ENCODE measurements at regions not wholly inside any gene's neighbourhood (a gene's known extent, or its start where the extent isn't known, plus 50 kb on each side); places are given as distances from the start of the nearest gene placed in this dataset.

DNA sequence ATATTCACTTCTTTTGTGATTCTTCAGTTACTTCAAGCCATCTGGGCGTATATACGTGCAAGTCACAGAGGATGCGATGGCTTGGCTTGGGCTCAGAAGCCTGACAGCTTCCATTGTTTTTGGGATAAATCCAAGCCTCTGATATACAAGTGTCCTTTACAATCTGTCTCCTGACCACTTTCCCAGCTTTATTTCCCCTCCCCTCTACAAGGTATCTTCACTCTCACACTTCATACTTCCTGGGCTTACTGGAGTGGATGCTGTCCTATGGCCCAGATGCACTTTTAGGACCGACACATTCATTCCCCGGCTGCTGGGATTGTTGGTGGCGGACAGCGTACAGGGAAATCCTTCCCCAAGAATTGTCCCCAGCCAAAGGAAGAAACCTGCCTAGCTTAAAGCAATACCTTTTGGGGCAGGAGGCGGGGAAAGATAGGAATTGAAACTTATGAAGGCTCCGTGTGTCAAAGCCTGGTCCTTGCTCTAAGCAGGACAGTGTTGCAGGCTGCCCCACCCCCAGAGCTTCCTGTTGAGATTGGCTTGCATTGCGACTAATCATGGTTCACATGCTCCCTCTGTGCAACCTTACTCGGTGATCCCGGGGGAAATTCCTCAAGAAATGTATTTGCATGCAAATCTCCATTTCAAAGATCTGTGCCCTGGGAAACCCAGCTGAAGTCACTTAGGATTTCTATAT, 802.9 kb upstream of the ID2 start:
- TF ChIP-seq, protein P1, sequence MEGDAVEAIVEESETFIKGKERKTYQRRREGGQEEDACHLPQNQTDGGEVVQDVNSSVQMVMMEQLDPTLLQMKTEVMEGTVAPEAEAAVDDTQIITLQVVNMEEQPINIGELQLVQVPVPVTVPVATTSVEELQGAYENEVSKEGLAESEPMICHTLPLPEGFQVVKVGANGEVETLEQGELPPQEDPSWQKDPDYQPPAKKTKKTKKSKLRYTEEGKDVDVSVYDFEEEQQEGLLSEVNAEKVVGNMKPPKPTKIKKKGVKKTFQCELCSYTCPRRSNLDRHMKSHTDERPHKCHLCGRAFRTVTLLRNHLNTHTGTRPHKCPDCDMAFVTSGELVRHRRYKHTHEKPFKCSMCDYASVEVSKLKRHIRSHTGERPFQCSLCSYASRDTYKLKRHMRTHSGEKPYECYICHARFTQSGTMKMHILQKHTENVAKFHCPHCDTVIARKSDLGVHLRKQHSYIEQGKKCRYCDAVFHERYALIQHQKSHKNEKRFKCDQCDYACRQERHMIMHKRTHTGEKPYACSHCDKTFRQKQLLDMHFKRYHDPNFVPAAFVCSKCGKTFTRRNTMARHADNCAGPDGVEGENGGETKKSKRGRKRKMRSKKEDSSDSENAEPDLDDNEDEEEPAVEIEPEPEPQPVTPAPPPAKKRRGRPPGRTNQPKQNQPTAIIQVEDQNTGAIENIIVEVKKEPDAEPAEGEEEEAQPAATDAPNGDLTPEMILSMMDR (IDR thresholded peaks at IDR 0.05; ENCODE audit: low read length, missing control alignments): no peak
- no peak for DNase-seq (ENCODE audit: low read depth)
- H3K4me3 ChIP-seq (replicated peaks; ENCODE audit: low read depth, low read length): no peak overlapping the region

GRCh38 chr2:7879483-7879835, 802.4 kb upstream of the ID2 start:
- TF ChIP-seq, protein P1 (IDR thresholded peaks at IDR 0.05; ENCODE audit: low read length, missing control alignments): no peak
- no peak overlapping the region for H3K4me3 ChIP-seq (replicated peaks; ENCODE audit: low read depth, low read length)
- no peak for DNase-seq (ENCODE audit: low read depth)

DNA sequence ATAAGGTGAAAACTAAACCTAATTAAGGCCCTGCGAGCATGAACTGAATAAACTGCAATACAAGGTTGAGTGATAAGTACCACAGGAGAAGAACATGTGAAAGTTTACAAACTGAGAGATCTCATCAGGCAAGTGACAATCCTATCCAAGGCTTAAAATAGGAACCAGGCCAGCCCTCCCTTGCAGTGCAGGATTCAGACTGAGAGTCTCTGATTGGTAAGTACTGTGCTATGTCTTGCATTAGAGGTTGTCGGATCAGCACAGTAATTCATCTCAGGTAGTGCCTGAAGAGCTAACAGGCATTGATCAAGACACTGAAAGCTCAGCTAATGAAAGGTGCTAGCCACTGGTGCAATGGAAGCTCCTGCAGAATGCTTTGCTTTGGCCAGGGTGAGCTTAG, 801.7 kb upstream of the ID2 start:
- no peak for DNase-seq (ENCODE audit: low read depth)
- TF ChIP-seq, protein P1 (IDR thresholded peaks at IDR 0.05; ENCODE audit: low read length, missing control alignments): no peak
- no peak overlapping the region for H3K4me3 ChIP-seq (replicated peaks; ENCODE audit: low read depth, low read length)

DNA sequence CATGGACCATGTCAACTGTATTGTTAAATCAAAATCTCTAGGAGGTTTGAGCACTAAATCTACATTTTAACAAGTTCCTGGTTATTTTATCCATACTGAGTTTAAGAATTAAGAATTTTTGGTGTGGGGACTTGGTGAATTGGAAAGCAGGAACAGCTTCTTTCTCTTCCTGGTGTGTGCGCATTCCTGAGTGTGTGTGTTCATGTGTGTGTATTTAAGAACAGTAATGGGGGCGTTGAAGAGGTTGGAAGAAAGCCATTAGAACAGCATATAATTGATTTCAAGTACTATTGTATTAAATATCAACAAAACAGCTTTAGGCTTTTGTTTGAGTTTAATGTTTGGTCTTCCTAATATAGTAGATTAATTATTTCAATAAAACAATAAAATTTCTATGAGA, 801.3 kb upstream of the ID2 start:
- DNase-seq (ENCODE audit: low read depth): no peak
- no peak overlapping the region for H3K4me3 ChIP-seq (replicated peaks; ENCODE audit: low read depth, low read length)
- TF ChIP-seq, protein P1 (IDR thresholded peaks at IDR 0.05; ENCODE audit: low read length, missing control alignments): no peak

- H3K4me3 ChIP-seq (replicated peaks; ENCODE audit: low read depth, low read length): no peak overlapping the region
- DNase-seq (ENCODE audit: low read depth): no peak
- TF ChIP-seq, protein P1 (IDR thresholded peaks at IDR 0.05; ENCODE audit: low read length, missing control alignments): no peak
Measured at GRCh38 chr2:7881063-7881462, 800.8 kb upstream of the ID2 start.

DNA sequence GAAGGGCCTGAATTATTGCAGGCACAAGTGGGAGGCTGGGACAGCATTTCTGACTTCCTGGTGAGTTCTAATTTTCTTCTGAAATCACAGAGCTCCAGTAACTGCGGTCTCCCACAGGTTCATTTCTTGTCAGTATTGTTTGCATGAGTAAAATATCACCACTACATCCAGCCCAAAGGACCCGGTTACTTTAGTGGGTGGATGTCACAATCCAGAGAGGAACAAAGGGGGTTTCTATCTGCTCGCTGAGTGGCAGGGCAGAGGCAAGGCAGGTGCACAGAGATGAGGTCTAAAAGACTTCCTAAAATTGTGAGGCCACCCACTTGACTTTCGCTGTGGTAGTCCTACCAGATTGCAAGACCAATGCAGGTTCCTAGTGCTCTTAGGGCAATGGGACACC, 800.4 kb upstream of the ID2 start:
- TF ChIP-seq, protein P1 (IDR thresholded peaks at IDR 0.05; ENCODE audit: low read length, missing control alignments): no peak
- DNase-seq (ENCODE audit: low read depth): no peak
- no peak overlapping the region for H3K4me3 ChIP-seq (replicated peaks; ENCODE audit: low read depth, low read length)

DNA sequence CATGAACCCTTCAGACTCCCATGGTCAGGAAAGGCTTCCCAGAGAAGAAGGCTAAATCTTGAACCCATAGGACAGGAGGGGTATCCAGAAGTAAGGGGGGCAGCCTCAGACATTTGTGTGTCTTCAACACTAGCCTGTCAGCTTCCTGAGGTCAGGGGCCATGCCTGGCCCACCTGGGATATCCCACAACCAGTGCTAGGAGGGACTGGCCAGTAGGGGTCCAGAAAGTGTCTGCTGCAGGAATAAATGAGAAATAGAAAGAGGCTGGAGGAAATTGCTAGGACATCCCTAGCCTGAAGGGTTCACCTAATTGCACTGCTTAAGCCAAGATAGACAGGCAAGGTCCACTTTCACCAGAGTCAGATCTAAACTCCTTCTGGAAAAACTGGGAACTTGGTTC, 799.6 kb upstream of the ID2 start:
- H3K4me3 ChIP-seq (replicated peaks; ENCODE audit: low read depth, low read length): no peak overlapping the region
- TF ChIP-seq, protein P1 (IDR thresholded peaks at IDR 0.05; ENCODE audit: low read length, missing control alignments): no peak
- no peak for DNase-seq (ENCODE audit: low read depth)

Measured in fibroblast of pulmonary artery (primary cell).